HG03442 (cell line): ENCODE measurements at regions not wholly inside any gene's neighbourhood (a gene's known extent, or its start where the extent isn't known, plus 50 kb on each side); places are given as distances from the start of the nearest gene placed in this dataset.
A peak's percentile ranks its signal among the peaks of the same experiment; 100 is the strongest.
"Not testable (repeated sequence)": the region's sequence is repeated elsewhere in the genome, so short reads cannot be mapped to it uniquely, and the experiment has no call there.

Experiments
- ATAC-seq: cut with Tn5 transposase; IDR thresholded peaks from one replicate; pipeline ENCODE4 v1.9.1; 2021; ENCODE audit warnings: mild to moderate bottlenecking, moderate library complexity; ENCODE audit not compliant: unreplicated experiment

- not testable (repeated sequence) for ATAC-seq
Observed at GRCh38 chr1:206311611-206312273, 108.4 kb downstream of the SRGAP2 start.

- ATAC-seq: not testable (repeated sequence)
Observed at GRCh38 chr1:206312274-206312665, 108.9 kb downstream of the SRGAP2 start.

- not testable (repeated sequence) for ATAC-seq
Observed at GRCh38 chr1:206314951-206315636, 111.8 kb downstream of the SRGAP2 start.

- ATAC-seq: not testable (repeated sequence)
Observed at GRCh38 chr1:206316901-206317300, 113.6 kb downstream of the SRGAP2 start.

- ATAC-seq: not testable (repeated sequence)
Observed at GRCh38 chr1:206317878-206318514, 114.7 kb downstream of the SRGAP2 start.

- not testable (repeated sequence) for ATAC-seq
Observed at GRCh38 chr1:206320227-206320626, 116.9 kb downstream of the SRGAP2 start.

GRCh38 chr1:206326159-206326939, 123.0 kb downstream of the SRGAP2 start:
- not testable (repeated sequence) for ATAC-seq

- ATAC-seq: not testable (repeated sequence)
Observed at GRCh38 chr1:206331597-206331996, 128.3 kb downstream of the SRGAP2 start.

GRCh38 chr1:206333316-206333715, 130.0 kb downstream of the SRGAP2 start:
- not testable (repeated sequence) for ATAC-seq

- ATAC-seq: not testable (repeated sequence)
Observed at GRCh38 chr1:206333897-206334296, 130.6 kb downstream of the SRGAP2 start.

- not testable (repeated sequence) for ATAC-seq
Observed at GRCh38 chr1:206334481-206334880, 131.1 kb downstream of the SRGAP2 start.

GRCh38 chr1:206335162-206335561, 131.8 kb downstream of the SRGAP2 start:
- ATAC-seq: not testable (repeated sequence)

- not testable (repeated sequence) for ATAC-seq
Observed at GRCh38 chr1:206335875-206336846, 132.8 kb downstream of the SRGAP2 start.

GRCh38 chr1:206337024-206337423, 133.3 kb upstream of the IKBKE start:
- ATAC-seq: not testable (repeated sequence)

- ATAC-seq: not testable (repeated sequence)
Observed at GRCh38 chr1:206350493-206351275, 119.6 kb upstream of the IKBKE start.

GRCh38 chr1:206351276-206352052, 118.8 kb upstream of the IKBKE start:
- ATAC-seq: not testable (repeated sequence)

- peak; percentile 79 for ATAC-seq
Observed at GRCh38 chr1:206356310-206356709, 114.0 kb upstream of the IKBKE start.

GRCh38 chr1:206357962-206358361, 112.3 kb upstream of the IKBKE start:
- ATAC-seq: peak; percentile 54
